ENCODE measurements at regions not wholly inside any gene's neighbourhood (a gene's known extent, or its start where the extent isn't known, plus 50 kb on each side); places are given as distances from the start of the nearest gene placed in this dataset.

- TF ChIP-seq POLR2A (IDR thresholded peaks at IDR 0.05; ENCODE audit: low read depth, low read length) (no peak), CTCF (IDR thresholded peaks at IDR 0.05; ENCODE audit: extremely low read depth in 1 of 2, insufficient read depth in 1 of 2, low read depth in 1 of 2, low read length in 2 of 2) (no peak), EZH2 (IDR thresholded peaks at IDR 0.05; ENCODE audit: borderline replicate concordance, low read depth, low read length, severe bottlenecking) (no peak), POLR2AphosphoS5 (IDR thresholded peaks at IDR 0.05; ENCODE audit: insufficient read depth, low read depth, low read length) (no peak), FOS (IDR thresholded peaks at IDR 0.05; ENCODE audit: borderline replicate concordance, insufficient read depth, low read length) (no peak), MAX (IDR thresholded peaks at IDR 0.05; ENCODE audit: insufficient read depth, insufficient read length) (no peak), GATA2 (IDR thresholded peaks at IDR 0.05; ENCODE audit: insufficient read depth, insufficient read length, low read depth, low read length) (no peak)
These were observed 280.3 kb upstream of the POU3F1 start for GRCh38 chr1:38326856-38327255.
